K562 (cell line): ENCODE measurements at regions not wholly inside any gene's neighbourhood (a gene's known extent, or its start where the extent isn't known, plus 50 kb on each side); places are given as distances from the start of the nearest gene placed in this dataset.

Source experiments
- ATAC-seq: fragments of 200-7000 bp; cut with Tn5 transposase; 3 replicates; pipeline ENCODE4 v1.9.1; 2020; ENCODE audit warnings: moderate library complexity
- BruUV-seq: library from RNA; stranded (reverse); fragments of 400-500 nt; replicated peaks from 2 replicates; lab custom pipeline; 2021; lab: Mats Ljungman, UMichigan
- CTCF ChIA-PET: fragments of 300-600 bp; formaldehyde crosslinking; extraction: SDS; loops from one replicate; lab custom pipeline; 2021; ENCODE audit warnings: low intra/inter-chr PET ratio; lab: Yijun Ruan, JAX
- POLR2A ChIA-PET: fragments of 300-600, 350-650 bp; sonication (Branson Sonifier 250); formaldehyde crosslinking; extraction: SDS; loops from one replicate; lab custom pipeline; 2021; ENCODE audit warnings: antibody characterized with exemption, inconsistent platforms; lab: Yijun Ruan, JAX
- DNase-seq, 4 experiments: peaks; one replicate each; pipeline versions ENCODE4 v3.0.0 to v3.0.0-alpha.2; 2011 to 2018; ENCODE audit warnings: low spot score in 3 of 4, mixed read lengths in 3 of 4; ENCODE audit errors: extremely low read depth in 1 of 4
- FAIRE-seq: peaks from 2 replicates; lab custom pipeline; 2011; peaks lifted over from hg19 to GRCh38; lab: Jason Lieb, UNC
- H2AFZ ChIP-seq: 2 replicates; pipeline ENCODE4 v1.6.0; 2011; ENCODE audit warnings: low read depth, low read length, control low read depth, inconsistent platforms
- H3K27ac ChIP-seq: fragments of 200-600 bp; 3 replicates; pipeline ENCODE4 v1.8.0; 2011; ENCODE audit warnings: low read depth, mild to moderate bottlenecking, control low read depth, inconsistent platforms, low read length, moderate library complexity, mixed read lengths; ENCODE audit errors: extremely low read depth
- H3K27me3 ChIP-seq, 2 experiments: fragments of 300-600 bp in 1 of 2; 2 replicates in 1 of 2; 3 replicates in 1 of 2; pipeline versions ENCODE4 v1.6.0 to v1.8.0; 2011; ENCODE audit warnings: inconsistent platforms in 2 of 2, low read length in 2 of 2, mild to moderate bottlenecking in 1 of 2, mixed read lengths in 1 of 2, moderate library complexity in 1 of 2; ENCODE audit not compliant: control insufficient read depth in 2 of 2, insufficient read depth in 2 of 2
- H3K36me3 ChIP-seq: fragments of 300-600 bp; 3 replicates; pipeline ENCODE4 v1.8.0; 2011; ENCODE audit warnings: mild to moderate bottlenecking, low read length, inconsistent platforms; ENCODE audit not compliant: control insufficient read depth, insufficient read depth
- H3K4me1 ChIP-seq, 2 experiments: fragments of 200-600 bp in 1 of 2; replicated peaks in 1 of 2; 2 replicates in 1 of 2; 3 replicates in 1 of 2; pipeline versions ENCODE4 v1.5.1 to v1.8.0; 2011; ENCODE audit warnings: inconsistent platforms in 2 of 2, low read length in 2 of 2, mild to moderate bottlenecking in 1 of 2, mixed read lengths in 1 of 2, moderate library complexity in 1 of 2; ENCODE audit not compliant: control insufficient read depth in 2 of 2, insufficient read depth in 2 of 2
- H3K4me2 ChIP-seq: 2 replicates; pipeline ENCODE4 v1.6.1; 2011; ENCODE audit warnings: low read length, control low read depth, inconsistent platforms, mixed read lengths; ENCODE audit not compliant: insufficient read depth
- H3K4me3 ChIP-seq: fragments of 200-600 bp; sonication (generic), shearing (Covaris generic); 2 replicates; pipeline ENCODE4 v1.5.1; 2016; ENCODE audit warnings: control low read depth, inconsistent platforms
- H3K79me2 ChIP-seq: fragments of 200-600 bp; 3 replicates; pipeline ENCODE4 v1.8.0; 2011; ENCODE audit warnings: low read length, inconsistent platforms; ENCODE audit not compliant: control insufficient read depth, insufficient read depth
- H3K9ac ChIP-seq, 2 experiments: 2 replicates each; pipeline versions ENCODE4 v1.6.0 to v1.6.1; 2011; ENCODE audit warnings: low read depth in 2 of 2, low read length in 2 of 2, control low read depth in 1 of 2, inconsistent platforms in 1 of 2, mild to moderate bottlenecking in 1 of 2, mixed read lengths in 1 of 2; ENCODE audit not compliant: insufficient read depth in 1 of 2
- H3K9me1 ChIP-seq: one replicate; pipeline ENCODE4 v1.6.0; 2011; ENCODE audit warnings: inconsistent platforms, mild to moderate bottlenecking, low read length, moderate library complexity; ENCODE audit not compliant: control insufficient read depth, insufficient read depth
- H3K9me3 ChIP-seq: replicated peaks from 2 replicates; pipeline ENCODE4 v1.5.1; 2011; ENCODE audit warnings: low read depth, low read length, inconsistent platforms; ENCODE audit not compliant: control insufficient read depth, insufficient read depth
- H4K20me1 ChIP-seq: replicated peaks from 2 replicates; pipeline ENCODE4 v1.6.1; 2011; ENCODE audit warnings: low read length, inconsistent platforms, mixed read lengths; ENCODE audit not compliant: control insufficient read depth, insufficient read depth
- CSDE1 ChIP-seq, 2 experiments: fragments of 450-650 bp; IDR thresholded peaks; 2 replicates each; pipeline ENCODE4 v1.6.1; 2016; ENCODE audit warnings: mild to moderate bottlenecking in 1 of 2
- CXXC5 ChIP-seq: fragments of 250-450 bp; sonication (Bioruptor Pico); IDR thresholded peaks from 2 replicates; pipeline ENCODE4 v1.8.0; 2022; ENCODE audit warnings: inconsistent platforms, mild to moderate bottlenecking, moderate library complexity
- ETV6 ChIP-seq, 3 experiments: fragments of 150-350 bp in 1 of 3; sonication (generic) in 1 of 3; formaldehyde crosslinking in 1 of 3; IDR thresholded peaks; 2 replicates each; pipeline versions ENCODE4 v1.6.1 to v1.8.0; 2014 to 2022; ENCODE audit warnings: borderline replicate concordance in 2 of 3, low read depth in 2 of 3, antibody characterized with exemption in 1 of 3, low read length in 1 of 3, mild to moderate bottlenecking in 1 of 3, missing genetic modification reagents in 1 of 3
- GTF2E2 ChIP-seq: fragments of 200-800 bp; sonication (Bioruptor generic); IDR thresholded peaks from 2 replicates; pipeline ENCODE4 v1.6.1; 2016; ENCODE audit warnings: missing genetic modification characterization, missing compliant biosample characterization
- ILF3 ChIP-seq: fragments of 450-650 bp; IDR thresholded peaks from 2 replicates; pipeline ENCODE4 v1.6.1; 2018; ENCODE audit warnings: antibody characterized with exemption, mild to moderate bottlenecking, moderate library complexity, borderline replicate concordance
- NONO ChIP-seq, 2 experiments: fragments of 200-400 bp in 1 of 2; fragments of 450-650 bp in 1 of 2; formaldehyde crosslinking in 1 of 2; IDR thresholded peaks; 2 replicates each; pipeline ENCODE4 v1.6.1; 2017; ENCODE audit warnings: low read depth in 2 of 2, mild to moderate bottlenecking in 2 of 2, moderate library complexity in 2 of 2, low read length in 1 of 2
- NR0B1 ChIP-seq: fragments of 450-650 bp; IDR thresholded peaks from one replicate; pipeline ENCODE4 v1.6.1; 2018; ENCODE audit warnings: mild to moderate bottlenecking, moderate library complexity; ENCODE audit not compliant: partially characterized antibody
- ZNF77 ChIP-seq: fragments of 250-450 bp; sonication (Bioruptor Pico); IDR thresholded peaks from 2 replicates; pipeline ENCODE4 v1.5.0; 2020
- ZNF780A ChIP-seq: fragments of 250-450 bp; sonication (Bioruptor Pico); IDR thresholded peaks from 2 replicates; pipeline ENCODE4 v1.5.0; 2021; ENCODE audit warnings: mild to moderate bottlenecking
- WGBS: fragments of 100-300 bp; shearing (Covaris generic); methylation state at CpG from one replicate; pipeline ENCODE4 v1.1.6; 2016; ENCODE audit warnings: low coverage, mixed read lengths; ENCODE audit not compliant: insufficient coverage; ENCODE audit errors: missing lambda C conversion rate; 5-methylcytosine and 5-hydroxymethylcytosine counted together
- in situ Hi-C: fragments of 300-500 bp; cut with MboI; formaldehyde crosslinking; loops from 4 replicates; pipeline ENCODE4 v1.15.0; 2018; ENCODE audit warnings: inconsistent platforms, mixed read lengths
- intact Hi-C: fragments of 100-400 bp; cut with micrococcal nuclease; formaldehyde crosslinking; loops from 2 replicates; pipeline ENCODE4 v1.14.2; 2022
- TF ChIP-seq, protein P1 (sequence below): fragments of 250-450 bp; sonication (Bioruptor Pico); IDR thresholded peaks from 2 replicates; pipeline ENCODE4 v1.4.0; 2020; ENCODE audit warnings: borderline replicate concordance
- TF ChIP-seq, protein P2 (sequence below): fragments of 250-450 bp; sonication (Bioruptor Pico); IDR thresholded peaks from 2 replicates; pipeline ENCODE4 v1.8.0; 2022; ENCODE audit warnings: moderate library complexity, mild to moderate bottlenecking, inconsistent platforms

DNA sequence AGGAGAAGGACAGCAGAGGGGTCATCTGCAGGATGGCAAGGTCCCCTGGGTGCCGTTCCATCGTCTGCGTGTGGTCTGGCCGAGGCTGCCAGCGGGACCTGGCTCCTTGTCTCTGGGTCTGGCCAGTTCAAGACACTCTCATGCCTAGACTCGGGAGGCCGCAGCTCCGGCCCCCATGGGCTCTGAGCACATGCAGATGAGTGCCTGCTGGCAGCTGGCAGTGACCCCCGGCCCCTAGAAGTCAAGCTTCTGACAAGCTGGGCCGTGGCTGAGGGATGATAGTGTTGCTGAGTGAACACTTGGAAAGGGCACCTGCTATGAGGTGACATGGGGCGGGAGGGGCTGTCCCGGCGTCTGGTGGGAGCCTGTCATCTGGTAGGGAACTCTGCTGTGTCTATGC lies 1180.6 kb downstream of the BRD1 start:
- intact Hi-C loops = no loop called here
- Histone ChIP-seq H3K36me3 (no peaks in the 10 kb centered on the region), H4K20me1 (no peaks in the 10 kb centered on the region; the same call in 1 of the 2 replicates), H3K79me2 (no peaks in the 10 kb centered on the region), H3K9me1 (no peaks in the 10 kb centered on the region), H3K4me1 (no peaks in the 10 kb centered on the region), H3K9ac (no peak overlapping the region)
- BruUV-seq = no TSS peak
- no peak for FAIRE-seq
- 0% methylated on average over 6 of the region's 13 CpGs for WGBS
- TF ChIP-seq ZNF77 = no peak
- TF ChIP-seq ETV6 (IDR thresholded peaks at IDR 0.05; ENCODE audit: borderline replicate concordance in 1 of 2, low read depth in 2 of 2, low read length in 1 of 2) = no peak
- TF ChIP-seq ETV6 (CRISPR knock-in tag; IDR thresholded peaks at IDR 0.05; ENCODE audit: borderline replicate concordance) = no peak
- TF ChIP-seq GTF2E2 (tag) = no peak
- TF ChIP-seq CXXC5 (CRISPR knock-in tag) = no peak
- TF ChIP-seq, protein P1, sequence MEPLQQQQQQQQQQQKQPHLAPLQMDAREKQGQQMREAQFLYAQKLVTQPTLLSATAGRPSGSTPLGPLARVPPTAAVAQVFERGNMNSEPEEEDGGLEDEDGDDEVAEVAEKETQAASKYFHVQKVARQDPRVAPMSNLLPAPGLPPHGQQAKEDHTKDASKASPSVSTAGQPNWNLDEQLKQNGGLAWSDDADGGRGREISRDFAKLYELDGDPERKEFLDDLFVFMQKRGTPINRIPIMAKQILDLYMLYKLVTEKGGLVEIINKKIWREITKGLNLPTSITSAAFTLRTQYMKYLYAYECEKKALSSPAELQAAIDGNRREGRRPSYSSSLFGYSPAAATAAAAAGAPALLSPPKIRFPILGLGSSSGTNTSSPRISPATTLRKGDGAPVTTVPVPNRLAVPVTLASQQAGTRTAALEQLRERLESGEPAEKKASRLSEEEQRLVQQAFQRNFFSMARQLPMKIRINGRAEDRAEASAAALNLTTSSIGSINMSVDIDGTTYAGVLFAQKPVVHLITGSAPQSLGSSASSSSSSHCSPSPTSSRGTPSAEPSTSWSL = no peak
- TF ChIP-seq ILF3 = no peak
- TF ChIP-seq NR0B1 = no peak
- no peak for TF ChIP-seq NONO (IDR thresholded peaks at IDR 0.05; ENCODE audit: low read depth in 2 of 2, low read length in 1 of 2)
- TF ChIP-seq ZNF780A (CRISPR knock-in tag) = no peak
- TF ChIP-seq, protein P2, sequence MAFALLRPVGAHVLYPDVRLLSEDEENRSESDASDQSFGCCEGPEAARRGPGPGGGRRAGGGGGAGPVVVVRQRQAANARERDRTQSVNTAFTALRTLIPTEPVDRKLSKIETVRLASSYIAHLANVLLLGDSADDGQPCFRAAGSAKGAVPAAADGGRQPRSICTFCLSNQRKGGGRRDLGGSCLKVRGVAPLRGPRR = no peak
- no peak for TF ChIP-seq CSDE1 (IDR thresholded peaks at IDR 0.05)
- TF ChIP-seq, all 486 proteins: peak for 0
- CTCF ChIA-PET = no interaction called here
- no peak for DNase-seq
- Histone ChIP-seq H2AFZ (no peak overlapping the region), H3K9me3 (no peaks in the 10 kb centered on the region), H3K27ac (no peak overlapping the region), H3K4me3 (no peak overlapping the region), H3K27me3 (no peaks in the 10 kb centered on the region; a peak in 1 of 5 replicates), H3K4me2 (no peak overlapping the region)
- in situ Hi-C loops = no loop called here
- POLR2A ChIA-PET = interaction anchor here (0.6 kb wide), 1 partner anchor 305 kb away, joined by 3 read pairs; no protein-coding TSS in a partner anchor
- ATAC-seq = no peak
